A204.1 (cell line): ENCODE measurements at regions not wholly inside any gene's neighbourhood (a gene's known extent, or its start where the extent isn't known, plus 50 kb on each side); places are given as distances from the start of the nearest gene placed in this dataset.
"Not testable (repeated sequence)": the region's sequence is repeated elsewhere in the genome, so short reads cannot be mapped to it uniquely, and the experiment has no call there.

ENCODE experiments used
- FAIRE-seq: peaks from 2 replicates; lab custom pipeline; 2012; peaks lifted over from hg19 to GRCh38; lab: Jason Lieb, UNC

GRCh38 chrX:113510586-113510985, 670.0 kb upstream of the AMOT start:
- FAIRE-seq: no peak

- no peak for FAIRE-seq
Measured at GRCh38 chrX:113492895-113493294, 652.3 kb upstream of the AMOT start.

GRCh38 chrX:113473418-113473817, 632.8 kb upstream of the AMOT start:
- FAIRE-seq: no peak

- not testable (repeated sequence) for FAIRE-seq
Measured at GRCh38 chrX:113473015-113473414, 632.4 kb upstream of the AMOT start.

GRCh38 chrX:113470166-113470565, 629.5 kb upstream of the AMOT start:
- no peak for FAIRE-seq

GRCh38 chrX:113457719-113458118, 617.1 kb upstream of the AMOT start:
- no peak for FAIRE-seq

GRCh38 chrX:113455582-113455981, 615.0 kb upstream of the AMOT start:
- FAIRE-seq: no peak

GRCh38 chrX:113429011-113429410, 588.4 kb upstream of the AMOT start:
- FAIRE-seq: no peak

- FAIRE-seq: no peak
Measured at GRCh38 chrX:113422323-113422722, 581.7 kb upstream of the AMOT start.

- FAIRE-seq: no peak
Measured at GRCh38 chrX:113421432-113421831, 580.8 kb upstream of the AMOT start.

- FAIRE-seq: no peak
Measured at GRCh38 chrX:113412106-113412505, 571.5 kb upstream of the AMOT start.

GRCh38 chrX:113408843-113409242, 568.2 kb upstream of the AMOT start:
- FAIRE-seq: peak; percentile 43

GRCh38 chrX:113400193-113400704, 559.6 kb upstream of the AMOT start:
- no peak for FAIRE-seq

GRCh38 chrX:113399506-113400192, 559.0 kb upstream of the AMOT start:
- FAIRE-seq: no peak

- FAIRE-seq: no peak
Measured at GRCh38 chrX:113392355-113392754, 551.7 kb upstream of the AMOT start.

GRCh38 chrX:113391875-113392274, 551.2 kb upstream of the AMOT start:
- FAIRE-seq: no peak

GRCh38 chrX:113390531-113390930, 549.9 kb upstream of the AMOT start:
- no peak for FAIRE-seq

GRCh38 chrX:113389846-113390245, 549.2 kb upstream of the AMOT start:
- FAIRE-seq: no peak

GRCh38 chrX:113384628-113385027, 544.0 kb upstream of the AMOT start:
- FAIRE-seq: no peak

- FAIRE-seq: not testable (repeated sequence)
Measured at GRCh38 chrX:113373421-113373820, 532.8 kb upstream of the AMOT start.

- FAIRE-seq: no peak
Measured at GRCh38 chrX:113370006-113370405, 529.4 kb upstream of the AMOT start.

- FAIRE-seq: no peak
Measured at GRCh38 chrX:113369056-113369455, 528.4 kb upstream of the AMOT start.

GRCh38 chrX:113353134-113353533, 512.5 kb upstream of the AMOT start:
- FAIRE-seq: no peak

- FAIRE-seq: no peak
Measured at GRCh38 chrX:113330416-113330815, 489.8 kb upstream of the AMOT start.
